CD14-positive monocyte (primary cell): ENCODE measurements at regions not wholly inside any gene's neighbourhood (a gene's known extent, or its start where the extent isn't known, plus 50 kb on each side); places are given as distances from the start of the nearest gene placed in this dataset.

Source experiments
- DNase-seq, 3 donors: peaks; one replicate each; pipeline ENCODE4 v3.0.0-alpha.2; 2011 to 2022
- H2AFZ ChIP-seq: 2 replicates; pipeline ENCODE4 v1.6.0; 2012; ENCODE audit warnings: mild to moderate bottlenecking, low read depth, low read length, inconsistent platforms; ENCODE audit not compliant: insufficient read depth, poor library complexity, severe bottlenecking
- H3K27ac ChIP-seq, 2 donors: 1 replicate in 1 of 2; 2 replicates in 1 of 2; pipeline ENCODE4 v1.5.1; 2012 to 2013; ENCODE audit warnings: low read length in 2 of 2, control low read depth in 1 of 2, inconsistent platforms in 1 of 2, low read depth in 1 of 2, mild to moderate bottlenecking in 1 of 2
- H3K27me3 ChIP-seq, 2 donors: one replicate each; pipeline versions ENCODE4 v1.6.0 to v1.6.1; 2011 to 2013; ENCODE audit warnings: low read length in 2 of 2; ENCODE audit not compliant: control insufficient read depth in 2 of 2, insufficient read depth in 2 of 2
- H3K36me3 ChIP-seq, 2 donors: replicated peaks in 1 of 2; 1 replicate in 1 of 2; 2 replicates in 1 of 2; pipeline versions ENCODE4 v1.5.1 to v1.6.1; 2012 to 2013; ENCODE audit warnings: low read length in 2 of 2, control low read depth in 1 of 2, inconsistent platforms in 1 of 2, mild to moderate bottlenecking in 1 of 2; ENCODE audit not compliant: insufficient read depth in 2 of 2, control insufficient read depth in 1 of 2
- H3K4me1 ChIP-seq, 2 donors: 1 replicate in 1 of 2; 2 replicates in 1 of 2; pipeline versions ENCODE4 v1.5.1 to v1.6.1; 2012 to 2013; ENCODE audit warnings: low read length in 2 of 2, control low read depth in 1 of 2, inconsistent platforms in 1 of 2, mild to moderate bottlenecking in 1 of 2, moderate library complexity in 1 of 2; ENCODE audit not compliant: insufficient read depth in 2 of 2, control insufficient read depth in 1 of 2
- H3K4me2 ChIP-seq: replicated peaks from 2 replicates; pipeline ENCODE3; 2012; ENCODE audit warnings: low read length, moderate library complexity, mild to moderate bottlenecking; ENCODE audit not compliant: poor library complexity, severe bottlenecking; ENCODE audit errors: extremely low read depth
- H3K4me3 ChIP-seq, 3 experiments: fragments of 200-600 bp in 1 of 3; sonication (generic) in 1 of 3; replicated peaks in 1 of 3; 1 replicate in 2 of 3; 2 replicates in 1 of 3; pipeline ENCODE4 v1.5.1; 2011 to 2013; ENCODE audit warnings: low read length in 3 of 3, mild to moderate bottlenecking in 3 of 3, control low read depth in 2 of 3, low read depth in 2 of 3, inconsistent platforms in 1 of 3, moderate library complexity in 1 of 3
- H3K79me2 ChIP-seq: 2 replicates; pipeline ENCODE4 v1.6.0; 2012; ENCODE audit warnings: mild to moderate bottlenecking, control low read depth, inconsistent platforms, low read length, moderate library complexity; ENCODE audit not compliant: insufficient read depth
- H3K9ac ChIP-seq: 2 replicates; pipeline ENCODE4 v1.6.0; 2017; ENCODE audit warnings: low read length, mild to moderate bottlenecking; ENCODE audit not compliant: insufficient read depth, poor library complexity, severe bottlenecking
- H3K9me3 ChIP-seq, 2 donors: replicated peaks in 1 of 2; 1 replicate in 1 of 2; 2 replicates in 1 of 2; pipeline versions ENCODE4 v1.5.1 to v1.6.1; 2012 to 2013; ENCODE audit warnings: low read length in 2 of 2, control low read depth in 1 of 2; ENCODE audit not compliant: control insufficient read depth in 1 of 2, insufficient read depth in 1 of 2
- H4K20me1 ChIP-seq: 2 replicates; pipeline ENCODE4 v1.6.0; 2012; ENCODE audit warnings: mild to moderate bottlenecking, low read length, control low read depth, moderate library complexity; ENCODE audit not compliant: insufficient read depth
- H3K27ac Mint-ChIP-seq, 7 donors: one replicate each; pipeline ENCODE4 v1.8.0; 2020; ENCODE audit warnings: mild to moderate bottlenecking in 7 of 7, mixed read lengths in 7 of 7, moderate library complexity in 6 of 7, inconsistent platforms in 2 of 7
- H3K27me3 Mint-ChIP-seq, 3 donors: one replicate each; pipeline ENCODE4 v1.8.0; 2021 to 2022; ENCODE audit warnings: low read depth in 3 of 3, mild to moderate bottlenecking in 3 of 3, mixed read lengths in 3 of 3, moderate library complexity in 3 of 3, inconsistent platforms in 1 of 3
- H3K36me3 Mint-ChIP-seq, 2 donors: one replicate each; pipeline ENCODE4 v1.8.0; 2020; ENCODE audit warnings: mixed read lengths in 2 of 2, inconsistent platforms in 1 of 2, mild to moderate bottlenecking in 1 of 2
- H3K4me1 Mint-ChIP-seq: one replicate; pipeline ENCODE4 v1.8.0; 2020; ENCODE audit warnings: mild to moderate bottlenecking, mixed read lengths
- H3K4me3 Mint-ChIP-seq, 2 donors: one replicate each; pipeline ENCODE4 v1.8.0; 2020; ENCODE audit warnings: mild to moderate bottlenecking in 2 of 2, mixed read lengths in 2 of 2, moderate library complexity in 1 of 2
- H3K9me3 Mint-ChIP-seq, 7 donors: one replicate each; pipeline ENCODE4 v1.8.0; 2020 to 2022; ENCODE audit warnings: mixed read lengths in 7 of 7, mild to moderate bottlenecking in 6 of 7, moderate library complexity in 6 of 7, inconsistent platforms in 2 of 7
- WGBS: methylation state at CpG from one replicate; pipeline ENCODE4 v1.1.5; 2013; ENCODE audit warnings: missing lambda C conversion rate; ENCODE audit not compliant: insufficient coverage; 5-methylcytosine and 5-hydroxymethylcytosine counted together
- intact Hi-C, 2 donors: fragments of 100-400 bp; cut with micrococcal nuclease; formaldehyde crosslinking; loops; one replicate each; pipeline versions ENCODE4 v1.15.0 to v1.15.1; 2023
- TF ChIP-seq, protein P1 (sequence below): fragments of 200-600 bp; IDR thresholded peaks from one replicate; pipeline ENCODE4 v1.8.0; 2022; ENCODE audit warnings: antibody characterized with exemption, mild to moderate bottlenecking

DNA sequence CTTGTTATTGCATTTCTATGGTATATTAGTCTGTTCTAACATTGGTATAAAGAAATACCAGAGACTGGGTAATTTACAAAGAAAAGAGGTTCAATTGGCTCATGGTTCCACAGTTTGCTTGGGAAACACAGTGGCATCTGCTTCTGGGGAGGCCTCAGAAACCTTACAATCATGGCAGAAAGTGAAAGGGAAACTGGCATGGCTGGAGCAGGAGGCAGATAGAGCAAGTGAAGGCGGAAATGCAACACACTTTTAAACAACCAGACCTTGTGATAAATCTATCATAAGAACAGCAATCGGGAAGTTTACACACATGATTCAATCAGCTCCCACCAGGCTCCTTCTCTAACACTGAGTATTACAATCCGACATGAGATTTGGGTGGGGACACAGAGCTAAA, 346.6 kb upstream of the GNPDA2 start:
- Mint-ChIP-seq H3K9me3 (peaks cover 0 to 9% (median 5%) of the 10 kb centered on the region in 7 donors), H3K36me3 (no peaks in the 10 kb centered on the region), H3K27ac (no peak overlapping the region), H3K4me1 (no peaks in the 10 kb centered on the region), H3K27me3 (no peaks in the 10 kb centered on the region), H3K4me3 (no peak overlapping the region)
- Histone ChIP-seq H4K20me1 (no peaks in the 10 kb centered on the region), H3K27me3 (no peaks in the 10 kb centered on the region), H3K27ac (no peak overlapping the region), H3K9me3 (peaks cover 0 to 7% of the 10 kb centered on the region in 2 donors), H3K4me2 (no peak overlapping the region), H3K4me1 (no peaks in the 10 kb centered on the region), H3K36me3 (no peaks in the 10 kb centered on the region), H2AFZ (no peak overlapping the region), H3K4me3 (no peak overlapping the region), H3K79me2 (no peaks in the 10 kb centered on the region), H3K9ac (no peak overlapping the region)
- whole genome bisulfite sequencing: 80% methylated on average over 1 of the region's 3 CpGs
- DNase-seq: no peak
- TF ChIP-seq, protein P1, sequence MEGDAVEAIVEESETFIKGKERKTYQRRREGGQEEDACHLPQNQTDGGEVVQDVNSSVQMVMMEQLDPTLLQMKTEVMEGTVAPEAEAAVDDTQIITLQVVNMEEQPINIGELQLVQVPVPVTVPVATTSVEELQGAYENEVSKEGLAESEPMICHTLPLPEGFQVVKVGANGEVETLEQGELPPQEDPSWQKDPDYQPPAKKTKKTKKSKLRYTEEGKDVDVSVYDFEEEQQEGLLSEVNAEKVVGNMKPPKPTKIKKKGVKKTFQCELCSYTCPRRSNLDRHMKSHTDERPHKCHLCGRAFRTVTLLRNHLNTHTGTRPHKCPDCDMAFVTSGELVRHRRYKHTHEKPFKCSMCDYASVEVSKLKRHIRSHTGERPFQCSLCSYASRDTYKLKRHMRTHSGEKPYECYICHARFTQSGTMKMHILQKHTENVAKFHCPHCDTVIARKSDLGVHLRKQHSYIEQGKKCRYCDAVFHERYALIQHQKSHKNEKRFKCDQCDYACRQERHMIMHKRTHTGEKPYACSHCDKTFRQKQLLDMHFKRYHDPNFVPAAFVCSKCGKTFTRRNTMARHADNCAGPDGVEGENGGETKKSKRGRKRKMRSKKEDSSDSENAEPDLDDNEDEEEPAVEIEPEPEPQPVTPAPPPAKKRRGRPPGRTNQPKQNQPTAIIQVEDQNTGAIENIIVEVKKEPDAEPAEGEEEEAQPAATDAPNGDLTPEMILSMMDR: no peak
- intact Hi-C loops: no loop called here

DNA sequence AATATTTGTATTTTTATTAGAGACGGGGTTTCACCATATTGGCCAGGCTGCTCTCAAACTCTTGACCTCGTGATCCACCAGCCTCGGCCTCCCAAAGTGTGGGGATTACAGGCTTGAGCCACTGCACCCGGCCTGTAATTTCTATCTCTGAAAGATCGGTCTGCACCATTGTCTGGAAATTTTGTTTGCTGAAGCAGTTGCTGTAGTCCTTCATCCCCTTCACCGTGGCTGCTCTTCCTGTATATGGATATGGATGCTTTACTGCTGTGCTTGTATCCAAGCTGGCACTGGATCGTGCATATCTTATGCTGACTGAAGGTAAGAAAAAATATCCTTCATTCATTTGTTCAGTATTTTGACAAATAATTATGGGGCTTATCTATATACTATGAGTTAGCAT, 338.4 kb upstream of the GNPDA2 start:
- intact Hi-C loops: no loop called here
- H3K4me3 ChIP-seq: no peak overlapping the region
- no peaks in the 10 kb centered on the region for H4K20me1 ChIP-seq
- H3K27me3 Mint-ChIP-seq: no peaks in the 10 kb centered on the region
- no peak for DNase-seq
- H3K9me3 ChIP-seq: peaks cover 0 to 5% of the 10 kb centered on the region in 2 donors
- no peak overlapping the region for H3K27ac Mint-ChIP-seq
- H3K36me3 Mint-ChIP-seq: no peaks in the 10 kb centered on the region
- no peak overlapping the region for H3K9ac ChIP-seq
- TF ChIP-seq, protein P1: no peak
- H3K4me2 ChIP-seq: no peak overlapping the region
- no peaks in the 10 kb centered on the region for H3K27me3 ChIP-seq
- H3K4me3 Mint-ChIP-seq: no peak overlapping the region
- H3K79me2 ChIP-seq: no peaks in the 10 kb centered on the region
- H3K27ac ChIP-seq: no peak overlapping the region
- no peaks in the 10 kb centered on the region for H3K4me1 Mint-ChIP-seq
- no peaks in the 10 kb centered on the region for H3K4me1 ChIP-seq
- 97% methylated on average over 5 of the region's 7 CpGs for WGBS
- H3K36me3 ChIP-seq: no peaks in the 10 kb centered on the region
- H2AFZ ChIP-seq: no peak overlapping the region
- H3K9me3 Mint-ChIP-seq: peaks cover 2 to 17% (median 4%) of the 10 kb centered on the region in 7 donors
